Dendritic cell treated with granulocyte-macrophage colony-stimulating factor and Interleukin-4, amounts not matched to agents 40 ng/mL and 50 ng/mL, for 4 days (primary cell): ENCODE measurements at regions not wholly inside any gene's neighbourhood (a gene's known extent, or its start where the extent isn't known, plus 50 kb on each side); places are given as distances from the start of the nearest gene placed in this dataset.
"Not testable (repeated sequence)": the region's sequence is repeated elsewhere in the genome, so short reads cannot be mapped to it uniquely, and the experiment has no call there.

Experiments
- H3K27ac Mint-ChIP-seq: one replicate; pipeline ENCODE4 v1.8.0; 2022; ENCODE audit warnings: mild to moderate bottlenecking, mixed read lengths
- H3K27me3 Mint-ChIP-seq: one replicate; pipeline ENCODE4 v1.8.0; 2022; ENCODE audit warnings: mild to moderate bottlenecking, mixed read lengths
- H3K36me3 Mint-ChIP-seq: one replicate; pipeline ENCODE4 v1.8.0; 2022; ENCODE audit warnings: low read depth, mixed read lengths
- H3K4me1 Mint-ChIP-seq: one replicate; pipeline ENCODE4 v1.8.0; 2022; ENCODE audit warnings: low read depth, mixed read lengths
- H3K4me3 Mint-ChIP-seq: one replicate; pipeline ENCODE4 v1.8.0; 2022; ENCODE audit warnings: mild to moderate bottlenecking, moderate library complexity, mixed read lengths
- H3K9me3 Mint-ChIP-seq: one replicate; pipeline ENCODE4 v1.8.0; 2022; ENCODE audit warnings: mixed read lengths
- intact Hi-C: fragments of 100-400 bp; cut with micrococcal nuclease; formaldehyde crosslinking; loops from one replicate; pipeline ENCODE4 v1.15.0; 2022

DNA sequence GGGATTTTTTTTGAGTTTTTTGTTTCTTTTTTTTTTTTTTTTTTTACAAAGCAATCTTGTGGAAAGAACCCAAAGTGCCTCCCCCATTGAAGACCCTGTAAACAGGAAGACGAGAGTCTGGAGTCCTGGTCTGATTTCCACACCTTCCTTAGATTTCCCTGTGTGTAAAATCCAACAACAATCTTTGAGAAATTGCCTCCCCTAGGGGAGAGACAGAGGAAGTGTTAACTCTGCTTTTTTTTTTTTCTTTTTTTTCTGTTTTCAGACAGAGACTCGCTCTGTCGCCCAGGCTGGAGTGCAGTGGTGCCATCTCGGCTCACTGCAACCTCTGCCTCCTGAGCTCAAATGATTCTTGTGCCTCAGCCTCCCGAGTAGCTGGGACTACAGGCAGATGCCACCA, 82.0 kb upstream of the CLEC6A start:
- H3K4me3 Mint-ChIP-seq, H3K4me1 Mint-ChIP-seq, H3K27me3 Mint-ChIP-seq, intact Hi-C loops, H3K9me3 Mint-ChIP-seq, H3K27ac Mint-ChIP-seq, H3K36me3 Mint-ChIP-seq: not testable (repeated sequence)

DNA sequence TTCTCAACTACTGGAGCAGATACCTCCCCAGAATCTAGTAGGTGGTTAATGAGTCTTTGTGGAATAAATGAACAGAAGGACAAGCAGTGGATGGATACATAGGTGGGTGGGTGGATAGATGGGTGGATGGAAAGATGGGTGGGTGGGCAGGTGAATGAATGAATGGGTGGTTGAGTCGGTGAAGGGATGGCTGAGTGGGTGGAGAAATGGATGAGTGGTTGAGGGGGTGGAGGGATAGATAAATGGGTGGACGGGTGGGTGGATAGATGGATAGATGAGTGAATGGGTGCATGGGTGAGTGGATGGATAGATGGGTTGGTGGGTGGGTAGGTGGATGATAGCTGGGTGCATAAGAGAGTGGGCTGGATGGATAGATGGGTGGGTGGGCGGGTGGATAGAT, 80.6 kb upstream of the CLEC6A start:
- intact Hi-C loops, H3K9me3 Mint-ChIP-seq, H3K4me1 Mint-ChIP-seq, H3K4me3 Mint-ChIP-seq, H3K36me3 Mint-ChIP-seq, H3K27ac Mint-ChIP-seq, H3K27me3 Mint-ChIP-seq: not testable (repeated sequence)

DNA sequence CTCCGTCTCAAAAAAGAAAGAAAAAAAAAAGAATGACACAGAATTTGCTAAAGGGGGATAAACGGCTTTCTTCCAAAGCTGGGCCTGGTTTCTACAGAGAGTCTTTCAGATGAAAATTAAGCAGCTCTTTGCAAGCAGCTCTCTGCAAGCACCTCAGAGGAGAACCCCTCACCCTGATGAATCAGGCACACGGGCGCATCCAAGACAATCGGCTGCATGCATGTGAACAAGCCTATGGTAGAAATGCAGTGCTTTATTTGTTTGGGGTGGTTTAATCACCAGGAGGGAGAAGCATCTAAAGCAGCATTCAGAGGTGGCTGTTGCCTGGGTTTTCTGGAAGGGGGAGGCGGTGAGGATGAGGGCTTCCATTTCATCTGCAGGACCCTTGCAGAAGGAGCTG, 78.0 kb upstream of the CLEC6A start:
- H3K27me3 Mint-ChIP-seq, result peaks cover 13% of the 10 kb centered on the region
- H3K9me3 Mint-ChIP-seq, H3K27ac Mint-ChIP-seq, H3K4me3 Mint-ChIP-seq, H3K36me3 Mint-ChIP-seq, intact Hi-C loops, H3K4me1 Mint-ChIP-seq: not testable (repeated sequence)

DNA sequence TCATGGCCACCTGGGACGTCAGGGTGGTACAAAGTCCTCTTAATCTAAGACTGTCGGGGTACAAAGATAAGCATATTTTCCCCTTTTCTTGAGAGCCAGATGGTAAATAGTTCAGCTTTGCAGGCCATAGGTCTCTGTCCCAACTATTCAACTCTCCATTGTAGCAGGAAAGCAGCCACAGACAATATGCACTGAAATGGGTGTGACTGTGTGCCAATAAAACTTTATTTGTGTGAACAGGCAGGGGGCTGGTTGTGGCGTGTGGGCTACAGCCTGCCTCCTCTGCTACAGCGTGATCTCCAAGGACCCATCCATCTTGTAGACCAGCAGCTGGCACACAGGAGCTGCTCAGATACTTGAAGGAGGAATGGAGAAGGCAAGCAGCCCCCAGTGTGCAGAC, 73.2 kb upstream of the CLEC6A start:
- H3K4me3 Mint-ChIP-seq, H3K27ac Mint-ChIP-seq, H3K9me3 Mint-ChIP-seq, H3K4me1 Mint-ChIP-seq, intact Hi-C loops: not testable (repeated sequence)
- H3K36me3 Mint-ChIP-seq, result peaks cover 13% of the 10 kb centered on the region
- peaks cover 12% of the 10 kb centered on the region for H3K27me3 Mint-ChIP-seq

DNA sequence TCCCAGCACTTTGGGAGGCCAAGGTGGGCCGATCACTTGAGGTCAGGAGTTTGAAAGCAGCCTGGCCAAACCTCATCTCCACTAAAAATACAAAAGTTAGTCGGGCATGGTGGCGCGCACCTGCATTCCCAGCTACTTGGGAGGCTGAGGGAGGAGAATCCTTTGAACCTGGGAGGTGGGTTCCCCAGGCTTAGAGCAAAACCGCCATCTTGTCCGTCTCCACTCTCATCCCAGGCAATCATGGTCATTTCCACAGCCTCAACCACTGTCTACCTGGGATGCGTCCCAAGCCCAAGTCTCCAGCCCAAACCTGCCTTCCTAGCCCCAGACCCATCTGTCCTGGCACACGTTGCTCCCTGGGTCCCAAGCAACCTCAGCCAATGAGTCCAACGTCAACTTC, 71.1 kb upstream of the CLEC6A start:
- H3K4me3 Mint-ChIP-seq, H3K27ac Mint-ChIP-seq, intact Hi-C loops, H3K9me3 Mint-ChIP-seq, H3K4me1 Mint-ChIP-seq: not testable (repeated sequence)
- Mint-ChIP-seq H3K27me3 (peaks cover 23% of the 10 kb centered on the region), H3K36me3 (peaks cover 13% of the 10 kb centered on the region)

DNA sequence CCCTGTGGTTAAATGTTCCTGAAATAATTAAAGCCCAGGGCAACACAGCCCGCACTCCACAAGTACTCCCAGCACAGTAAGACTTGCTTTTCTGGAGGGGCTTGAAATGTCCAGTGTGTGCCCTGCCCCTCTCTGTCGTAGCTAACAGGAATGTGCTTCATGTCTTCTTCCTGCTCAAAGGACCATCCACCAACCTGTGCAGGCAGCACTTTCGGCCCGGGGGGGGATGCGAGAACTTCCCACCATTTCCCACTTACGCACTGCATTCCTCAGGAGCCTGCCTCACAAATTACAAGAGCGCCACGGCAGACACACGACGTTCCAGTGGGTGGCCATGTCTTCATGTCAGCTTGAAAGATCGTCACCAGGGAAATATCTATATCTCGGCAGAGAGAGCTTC, 70.3 kb upstream of the CLEC6A start:
- not testable (repeated sequence) for H3K27ac Mint-ChIP-seq

DNA sequence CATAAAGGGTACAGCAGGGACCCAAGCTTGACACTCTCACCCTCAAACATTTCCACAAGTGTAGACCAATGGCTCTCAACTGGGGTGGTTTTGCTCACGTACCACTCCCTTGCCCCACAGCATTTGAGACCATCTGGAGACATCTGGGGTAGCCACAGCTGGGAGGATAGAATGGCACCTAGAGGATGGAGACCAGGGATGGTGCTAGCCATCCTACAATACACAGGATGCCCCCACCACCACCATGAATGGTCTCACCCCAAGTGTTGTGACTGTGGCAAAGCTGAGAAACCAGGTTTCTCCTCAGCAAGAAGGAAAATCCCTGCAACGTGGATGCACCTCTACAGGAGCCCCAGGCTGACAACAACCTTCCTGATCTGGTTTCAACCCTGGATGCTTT, 69.1 kb upstream of the CLEC6A start:
- H3K9me3 Mint-ChIP-seq, H3K4me3 Mint-ChIP-seq, intact Hi-C loops, H3K4me1 Mint-ChIP-seq, H3K27ac Mint-ChIP-seq: not testable (repeated sequence)
- H3K36me3 Mint-ChIP-seq, result peaks cover 13% of the 10 kb centered on the region
- peaks cover 21% of the 10 kb centered on the region for H3K27me3 Mint-ChIP-seq

More for the DNA sequence above, 70.3 kb upstream of the CLEC6A start:
- intact Hi-C loops, H3K4me1 Mint-ChIP-seq, H3K4me3 Mint-ChIP-seq, H3K9me3 Mint-ChIP-seq: not testable (repeated sequence)
- H3K27me3 Mint-ChIP-seq, result peaks cover 25% of the 10 kb centered on the region
- H3K36me3 Mint-ChIP-seq, result peaks cover 13% of the 10 kb centered on the region

DNA sequence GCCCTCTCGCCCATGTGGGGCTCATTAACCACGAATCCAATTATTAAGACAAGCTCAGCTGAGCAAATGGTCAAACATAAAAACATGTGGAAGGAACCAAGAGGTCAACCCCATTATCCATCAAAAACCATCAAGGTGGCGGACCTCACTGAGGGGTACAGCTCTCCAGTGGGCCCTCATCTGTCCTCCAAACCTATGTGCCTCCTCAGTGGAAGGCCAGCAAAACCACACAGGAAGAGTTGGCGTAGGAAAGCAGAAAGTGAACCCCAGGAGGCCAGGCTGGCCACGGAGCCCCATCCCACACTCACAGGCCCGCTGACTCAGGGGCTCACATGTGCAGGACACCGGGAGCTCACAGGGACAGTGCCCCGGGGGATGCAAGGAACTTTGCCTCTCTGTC, 66.5 kb upstream of the CLEC6A start:
- H3K27ac Mint-ChIP-seq, intact Hi-C loops, H3K9me3 Mint-ChIP-seq, H3K4me1 Mint-ChIP-seq: not testable (repeated sequence)
- Mint-ChIP-seq H3K4me3 (peak overlapping the region; percentile 79), H3K27me3 (peaks cover 31% of the 10 kb centered on the region), H3K36me3 (peaks cover 13% of the 10 kb centered on the region)

DNA sequence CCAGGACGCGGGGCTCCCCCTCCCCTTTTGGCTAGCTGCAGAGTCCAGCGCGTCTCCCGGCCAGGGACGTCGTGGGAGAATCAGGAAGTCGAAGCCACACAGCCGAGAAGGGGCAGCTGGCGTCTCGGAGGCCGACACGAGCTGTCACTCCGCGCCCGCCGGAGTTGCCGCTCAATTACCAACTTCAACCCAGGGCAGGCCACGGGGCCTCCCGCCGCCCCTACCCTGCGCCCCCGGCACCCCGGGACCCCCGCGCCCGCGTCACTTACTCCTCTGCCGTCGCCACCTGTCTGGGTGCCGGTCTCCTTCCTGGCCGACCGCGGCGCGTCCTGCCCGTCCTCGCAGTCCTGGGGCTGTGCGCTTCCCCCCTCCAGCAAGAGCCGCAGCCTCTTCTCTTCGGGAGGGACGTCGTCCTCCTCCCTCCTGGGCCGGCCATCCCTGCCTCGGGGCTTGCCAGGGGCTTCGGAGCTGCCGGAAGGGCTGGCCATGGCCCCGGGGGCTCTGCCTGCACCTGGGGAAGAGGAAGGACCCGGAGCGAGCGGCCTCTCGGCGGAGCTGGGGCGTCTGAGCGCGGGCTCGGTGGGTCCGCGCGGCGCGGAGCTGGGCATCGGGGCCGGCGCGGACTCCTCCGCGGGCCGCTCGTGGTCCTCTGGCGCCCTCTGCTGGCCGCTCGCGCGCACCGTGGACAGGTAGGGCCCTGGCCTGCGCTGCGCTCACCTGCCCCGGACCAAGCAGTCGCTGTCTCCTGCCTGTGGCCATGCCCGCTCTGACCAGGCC, 65.6 kb upstream of the CLEC6A start:
- peak overlapping the region; percentile 57 for H3K27ac Mint-ChIP-seq
- H3K9me3 Mint-ChIP-seq, H3K4me1 Mint-ChIP-seq, intact Hi-C loops, H3K36me3 Mint-ChIP-seq: not testable (repeated sequence)
- H3K4me3 Mint-ChIP-seq, result peak overlapping the region; percentile 79
- H3K27me3 Mint-ChIP-seq, result peaks cover 31% of the 10 kb centered on the region

DNA sequence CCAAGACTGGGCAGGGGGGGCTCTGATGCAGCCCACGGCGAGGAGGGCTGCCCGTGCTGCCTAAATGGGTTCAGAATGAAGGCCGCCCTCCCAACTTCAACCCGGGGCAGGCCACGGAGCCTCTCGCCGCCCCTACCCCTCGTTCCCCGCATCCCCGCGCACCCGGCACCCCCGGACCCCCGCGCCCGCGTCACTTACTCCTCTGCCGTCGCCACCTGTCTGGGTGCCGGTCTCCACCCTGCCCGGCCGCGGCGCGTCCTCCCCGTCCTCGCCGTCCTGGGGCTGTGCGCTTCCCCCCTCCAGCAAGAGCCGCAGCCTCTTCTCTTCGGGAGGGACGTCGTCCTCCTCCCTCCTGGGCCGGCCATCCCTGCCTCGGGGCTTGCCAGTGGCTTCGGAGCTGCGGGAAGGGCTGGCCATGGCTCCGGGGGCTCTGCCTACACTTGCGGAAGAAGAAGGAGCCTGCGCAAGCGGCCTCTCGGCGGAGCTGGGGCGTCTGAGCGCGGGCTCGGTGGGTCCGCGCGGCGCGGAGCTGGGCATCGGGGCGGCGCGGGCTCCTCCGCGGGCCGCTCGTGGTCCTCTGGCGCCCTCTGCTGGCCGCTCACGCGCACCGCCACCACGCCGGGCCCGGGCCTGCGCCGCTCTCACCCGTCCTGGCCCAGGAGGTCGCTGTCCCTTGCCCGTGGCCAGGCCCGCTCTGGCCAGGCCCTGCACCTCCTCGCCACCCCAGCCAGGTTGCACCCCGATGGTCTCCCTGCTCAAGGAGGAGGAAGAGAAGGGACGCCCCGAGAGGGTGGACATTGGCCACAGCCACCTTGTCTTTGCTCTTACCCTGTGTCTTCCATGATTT, 59.3 kb upstream of the CLEC6A start:
- H3K36me3 Mint-ChIP-seq, H3K4me1 Mint-ChIP-seq, intact Hi-C loops, H3K9me3 Mint-ChIP-seq: not testable (repeated sequence)
- H3K27ac Mint-ChIP-seq, result peak overlapping the region; percentile 68
- H3K4me3 Mint-ChIP-seq, result peak overlapping the region; percentile 80
- H3K27me3 Mint-ChIP-seq, result peaks cover 42% of the 10 kb centered on the region

DNA sequence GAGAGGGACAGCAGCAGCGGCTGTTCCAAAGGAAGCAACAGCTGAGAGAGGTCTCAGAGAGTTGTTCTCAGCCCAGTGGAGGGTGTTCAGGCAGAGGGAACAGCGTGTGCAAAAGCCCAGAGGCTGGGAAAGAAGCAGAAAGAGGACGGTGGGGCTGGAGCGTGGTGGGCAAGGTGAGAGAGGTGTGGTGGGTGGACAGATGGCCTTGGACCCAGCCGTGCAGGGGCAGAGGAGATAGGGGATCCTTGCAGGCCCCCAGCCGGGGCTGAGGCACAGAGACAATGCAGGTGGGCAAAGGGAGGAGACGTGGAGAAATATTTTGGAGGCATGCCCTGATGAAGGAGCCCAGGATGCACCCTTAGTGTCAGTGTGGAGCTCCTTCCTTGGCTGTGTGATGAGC, 58.4 kb upstream of the CLEC6A start:
- H3K4me3 Mint-ChIP-seq, H3K9me3 Mint-ChIP-seq, H3K36me3 Mint-ChIP-seq, intact Hi-C loops, H3K4me1 Mint-ChIP-seq: not testable (repeated sequence)
- Mint-ChIP-seq H3K27ac (peak overlapping the region; percentile 9), H3K27me3 (peaks cover 41% of the 10 kb centered on the region)

DNA sequence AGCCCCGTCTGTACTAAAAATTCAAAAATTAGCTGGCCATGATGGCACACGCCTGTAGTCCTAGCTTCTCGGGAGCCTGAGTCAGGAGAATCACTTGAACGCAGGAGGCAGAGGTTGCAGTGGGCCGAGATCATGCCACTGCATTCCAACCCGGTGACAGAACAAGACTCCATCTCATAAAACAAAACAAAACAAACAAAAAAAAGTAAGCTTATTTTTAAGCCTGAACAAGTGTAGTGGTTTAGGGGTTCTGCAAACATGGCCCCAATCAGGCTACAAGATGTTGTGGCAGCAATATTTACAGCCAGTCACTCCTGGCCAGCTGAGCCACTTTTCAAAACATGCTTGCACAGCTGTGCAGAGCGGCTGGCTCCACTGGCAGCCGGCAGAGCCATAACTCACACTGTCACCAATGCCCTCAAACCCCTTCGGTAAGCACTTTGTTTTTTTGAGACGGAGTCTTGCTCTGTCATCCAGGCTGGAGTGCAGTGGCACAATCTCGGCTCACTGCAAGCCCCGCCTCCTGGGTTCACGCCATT, 56.2 kb upstream of the CLEC6A start:
- H3K4me1 Mint-ChIP-seq, H3K4me3 Mint-ChIP-seq, H3K9me3 Mint-ChIP-seq, intact Hi-C loops, H3K27ac Mint-ChIP-seq, H3K36me3 Mint-ChIP-seq: not testable (repeated sequence)
- H3K27me3 Mint-ChIP-seq, result peaks cover 38% of the 10 kb centered on the region

DNA sequence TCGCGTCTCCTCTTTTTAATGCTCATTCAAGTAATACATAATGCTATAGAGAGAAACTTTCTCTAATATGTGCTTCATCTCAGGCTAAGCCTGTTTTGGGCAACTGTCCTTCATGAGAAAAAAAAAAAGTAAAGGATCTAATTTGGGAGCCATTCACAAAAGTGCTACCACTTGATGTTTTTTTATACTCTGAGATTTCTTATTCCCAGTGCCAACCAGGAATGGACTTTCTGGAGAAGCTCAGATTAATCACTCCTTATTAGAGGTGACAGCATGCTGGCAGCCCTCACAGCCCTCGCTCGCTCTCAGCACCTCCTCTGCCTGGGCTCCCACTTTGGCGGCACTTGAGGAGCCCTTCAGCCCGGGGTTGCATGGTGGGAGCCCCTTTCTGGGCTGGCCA, 51.9 kb upstream of the CLEC6A start:
- Mint-ChIP-seq H3K27me3 (peaks cover 26% of the 10 kb centered on the region), H3K9me3 (peaks cover 10% of the 10 kb centered on the region), H3K36me3 (peaks cover 13% of the 10 kb centered on the region)
- H3K4me3 Mint-ChIP-seq, H3K27ac Mint-ChIP-seq, H3K4me1 Mint-ChIP-seq, intact Hi-C loops: not testable (repeated sequence)

DNA sequence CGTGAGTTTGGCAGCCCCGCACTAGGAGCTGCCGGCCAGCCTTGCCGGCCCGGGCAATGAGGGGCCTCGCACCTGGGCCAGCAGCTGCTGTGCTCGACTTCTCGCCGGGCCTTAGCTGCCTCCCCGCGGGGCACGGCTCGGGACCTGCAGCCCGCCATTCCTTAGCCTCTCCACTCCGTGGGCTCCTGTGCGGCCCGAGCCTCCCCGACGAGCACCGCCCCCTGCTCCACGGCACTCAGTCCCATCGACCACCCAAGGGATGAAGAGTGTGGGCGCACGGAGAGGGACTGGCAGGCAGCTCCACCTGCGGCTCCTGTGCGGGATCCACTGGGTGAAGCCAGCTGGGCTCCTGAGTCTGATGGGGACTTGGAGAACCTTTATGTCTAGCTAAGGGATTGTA, 51.4 kb upstream of the CLEC6A start:
- peaks cover 13% of the 10 kb centered on the region for H3K36me3 Mint-ChIP-seq
- intact Hi-C loops, H3K4me1 Mint-ChIP-seq, H3K27ac Mint-ChIP-seq, H3K4me3 Mint-ChIP-seq: not testable (repeated sequence)
- peaks cover 25% of the 10 kb centered on the region for H3K27me3 Mint-ChIP-seq
- H3K9me3 Mint-ChIP-seq, result peaks cover 10% of the 10 kb centered on the region
